ENCODE measurements at regions not wholly inside any gene's neighbourhood (a gene's known extent, or its start where the extent isn't known, plus 50 kb on each side); places are given as distances from the start of the nearest gene placed in this dataset.
"Not testable (repeated sequence)": the region's sequence is repeated elsewhere in the genome, so short reads cannot be mapped to it uniquely, and the experiment has no call there.

GRCh38 chr11:55431541-55431940, 63.8 kb downstream of the OR4A15 start:
- DNase-seq, result not testable (repeated sequence)

- DNase-seq, result no peak
Observed at GRCh38 chr11:55457641-55458040, 89.9 kb downstream of the OR4A15 start.

DNA sequence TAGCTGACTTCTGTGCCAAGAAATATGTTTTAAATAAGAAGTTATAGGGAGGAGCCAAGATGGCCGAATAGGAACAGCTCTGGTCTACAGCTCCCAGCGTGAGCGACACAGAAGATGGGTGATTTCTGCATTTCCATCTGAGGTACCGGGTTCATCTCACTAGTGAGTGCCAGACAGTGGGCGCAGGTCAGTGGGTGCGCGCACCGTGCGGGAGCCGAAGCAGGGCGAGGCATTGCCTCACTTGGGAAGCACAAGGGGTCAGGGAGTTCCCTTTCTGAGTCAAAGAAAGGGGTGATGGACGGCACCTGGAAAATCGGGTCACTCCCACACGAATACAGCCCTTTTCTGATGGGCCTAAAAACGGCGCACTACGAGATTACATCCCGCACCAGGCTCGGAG, 92.1 kb downstream of the OR4A15 start:
- DNase-seq, result not testable (repeated sequence)

DNA sequence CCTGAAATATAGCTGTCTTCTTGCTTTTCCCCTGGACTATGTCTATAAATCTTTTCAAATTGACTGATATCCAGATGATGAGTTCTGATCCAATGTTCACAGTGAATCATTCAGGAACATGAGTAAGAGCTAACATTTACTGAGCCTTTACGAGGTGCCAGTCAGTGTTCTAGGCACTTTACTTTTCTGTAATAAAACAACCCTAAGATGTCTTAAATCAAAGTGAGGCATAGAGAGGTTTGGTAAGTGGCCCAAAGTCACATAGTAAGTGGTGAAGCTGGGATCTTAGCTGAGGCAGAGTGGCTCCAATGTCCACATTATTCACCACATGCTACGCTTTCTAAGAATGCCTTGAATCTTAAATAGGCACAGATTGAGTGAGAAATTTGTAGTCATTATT, 79.9 kb upstream of the OR4C15 start:
- DNase-seq, result no peak

DNA sequence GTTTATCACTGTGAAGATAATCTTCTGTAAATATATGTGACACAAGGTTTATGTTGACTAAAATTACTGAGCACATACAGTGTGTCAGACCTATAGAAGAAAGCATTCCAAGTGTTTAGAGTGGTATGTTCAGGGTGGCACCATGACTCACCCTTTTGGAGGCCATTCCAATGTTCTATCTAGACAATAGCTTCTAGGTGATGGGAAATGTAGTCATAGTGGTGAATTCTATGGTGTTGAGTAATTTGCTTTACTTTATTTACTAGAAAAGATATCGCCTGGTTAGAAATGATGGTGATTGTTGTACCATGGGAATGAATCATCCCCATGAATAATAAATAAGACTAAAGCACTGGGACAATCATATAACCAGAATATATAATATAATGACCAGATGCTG, 72.9 kb upstream of the OR4C15 start:
- DNase-seq, result no peak

DNA sequence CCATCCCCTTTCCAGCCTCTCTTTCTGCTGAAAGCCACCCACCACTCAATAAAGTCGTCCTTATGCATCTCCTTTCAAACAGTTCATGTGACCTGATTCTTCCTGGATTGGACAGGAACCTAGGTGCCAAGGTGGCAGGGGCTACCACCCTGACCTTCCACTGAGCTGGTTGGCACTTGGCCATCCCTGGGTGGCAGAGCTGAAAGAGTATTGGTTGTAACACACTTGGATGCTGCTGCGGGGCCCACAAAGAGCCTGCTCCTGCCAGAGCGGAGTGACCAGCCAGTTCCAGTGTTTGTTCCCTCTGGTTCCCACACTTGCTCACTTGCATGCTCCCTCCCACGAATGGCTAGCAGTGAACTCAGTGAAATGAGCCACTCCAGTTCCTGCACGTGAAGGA, 57.2 kb upstream of the OR4C15 start:
- peak; percentile 13 for DNase-seq

- no peak for DNase-seq
Observed at GRCh38 chr11:55501014-55501413, 53.3 kb upstream of the OR4C15 start.

DNA sequence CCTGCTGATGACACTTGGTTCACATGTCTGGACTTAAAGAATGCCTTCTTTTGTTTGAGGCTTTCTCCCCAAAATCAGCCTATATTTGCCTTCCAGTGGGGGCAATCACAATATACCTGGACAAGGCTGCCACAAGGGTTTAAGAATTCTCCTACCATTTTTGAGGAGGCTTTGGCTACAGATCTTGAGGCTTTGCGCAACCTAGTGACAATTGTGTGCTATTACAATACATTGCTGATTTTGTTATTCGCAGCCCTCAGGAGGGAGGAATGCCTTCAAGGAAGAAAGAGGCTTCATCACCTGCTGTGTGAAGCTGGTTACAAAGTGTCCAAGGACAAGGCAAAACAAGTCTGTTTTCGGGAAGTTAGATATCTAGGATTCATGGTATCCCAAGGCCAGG, 50.8 kb upstream of the OR4C15 start:
- no peak for DNase-seq

Measured in left hindlimb (tissue), 1 donor.